DOHH2 (cell line): ENCODE measurements at regions not wholly inside any gene's neighbourhood (a gene's known extent, or its start where the extent isn't known, plus 50 kb on each side); places are given as distances from the start of the nearest gene placed in this dataset.

Experiments
- H3F3A ChIP-seq: fragments of 200-600 bp; sonication (generic), shearing (Covaris generic); 2 replicates; pipeline ENCODE4 v1.6.0; 2016; ENCODE audit warnings: antibody characterized with exemption, mild to moderate bottlenecking; ENCODE audit not compliant: control insufficient read depth, insufficient read depth
- H3K27ac ChIP-seq: fragments of 200-600 bp; sonication (generic); 2 replicates; pipeline ENCODE4 v1.5.1; 2014; ENCODE audit warnings: low read depth, mild to moderate bottlenecking, low read length, moderate library complexity
- H3K27me3 ChIP-seq: fragments of 200-600 bp; sonication (generic); 2 replicates; pipeline ENCODE4 v1.6.1; 2014; ENCODE audit warnings: mild to moderate bottlenecking, low read length, mixed read lengths; ENCODE audit not compliant: control insufficient read depth
- H3K36me3 ChIP-seq: fragments of 200-600 bp; sonication (generic); 2 replicates; pipeline ENCODE4 v1.6.1; 2014; ENCODE audit warnings: mild to moderate bottlenecking, low read length, moderate library complexity, mixed read lengths; ENCODE audit not compliant: control insufficient read depth
- H3K4me1 ChIP-seq: fragments of 200-600 bp; sonication (generic); 2 replicates; pipeline ENCODE4 v1.6.1; 2014; ENCODE audit warnings: mild to moderate bottlenecking, low read length, mixed read lengths; ENCODE audit not compliant: control insufficient read depth
- H3K4me2 ChIP-seq: fragments of 200-600 bp; sonication (generic); 2 replicates; pipeline ENCODE4 v1.6.0; 2014; ENCODE audit warnings: mild to moderate bottlenecking, low read length, moderate library complexity
- H3K4me3 ChIP-seq: fragments of 200-600 bp; sonication (generic); 2 replicates; pipeline ENCODE4 v1.5.1; 2014; ENCODE audit warnings: mild to moderate bottlenecking, low read length, mixed read lengths
- H3K79me2 ChIP-seq: fragments of 200-600 bp; sonication (generic); 2 replicates; pipeline ENCODE4 v1.6.1; 2014; ENCODE audit warnings: mild to moderate bottlenecking, low read length, mixed read lengths; ENCODE audit not compliant: control insufficient read depth
- H3K9me2 ChIP-seq: fragments of 200-600 bp; sonication (generic); replicated peaks from 2 replicates; pipeline ENCODE4 v1.6.1; 2014; ENCODE audit warnings: mild to moderate bottlenecking, low read length, mixed read lengths; ENCODE audit not compliant: control insufficient read depth
- H3K9me3 ChIP-seq: fragments of 200-600 bp; sonication (generic); 2 replicates; pipeline ENCODE4 v1.6.1; 2014; ENCODE audit warnings: antibody characterized with exemption, low read length, mixed read lengths; ENCODE audit not compliant: control insufficient read depth, insufficient read depth
- H4K20me1 ChIP-seq: fragments of 200-600 bp; sonication (generic); 2 replicates; pipeline ENCODE4 v1.6.0; 2014; ENCODE audit warnings: low read depth, mild to moderate bottlenecking, antibody characterized with exemption, low read length, moderate library complexity; ENCODE audit not compliant: control insufficient read depth, insufficient read depth
- EZH2phosphoT487 ChIP-seq: fragments of 200-600 bp; sonication (generic); IDR thresholded peaks from 2 replicates; pipeline ENCODE4 v1.6.1; 2017; ENCODE audit warnings: borderline replicate concordance, mild to moderate bottlenecking, antibody characterized with exemption, low read length, moderate library complexity, mixed read lengths
- TF ChIP-seq, protein P1 (sequence below): fragments of 200-600 bp; sonication (generic); IDR thresholded peaks from one replicate; pipeline ENCODE4 v1.5.1; 2014; ENCODE audit warnings: antibody characterized with exemption, mild to moderate bottlenecking, low read depth, low read length; ENCODE audit not compliant: poor library complexity, severe bottlenecking

DNA sequence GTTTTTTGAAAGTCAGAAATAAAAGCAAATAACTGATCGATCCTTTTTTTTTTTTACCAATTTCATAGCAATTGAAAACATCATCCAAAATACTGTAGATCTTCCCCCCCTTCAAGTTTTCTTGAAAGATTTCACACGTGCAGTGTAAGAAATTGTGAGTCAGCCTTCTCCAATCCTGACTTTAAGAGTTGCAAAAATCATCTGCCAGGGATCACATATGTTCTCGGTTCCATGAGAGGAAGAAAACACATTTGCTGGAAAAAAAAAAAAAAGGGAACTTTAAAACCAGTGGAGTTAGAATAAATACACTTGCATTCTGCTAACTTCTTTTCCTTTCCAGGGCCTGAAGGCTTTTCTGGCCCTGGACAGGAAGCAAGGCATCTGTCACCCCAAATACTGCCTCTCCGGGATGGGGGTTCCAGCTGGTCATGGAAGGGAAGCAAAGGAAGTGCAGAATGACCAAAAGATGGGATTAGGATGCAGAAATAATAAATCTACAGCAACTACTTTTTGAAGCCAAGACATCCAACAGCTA is 198.4 kb upstream of the KIAA1217 start:
- Histone ChIP-seq H3K79me2 (no peaks in the 10 kb centered on the region), H3K4me1 (no peaks in the 10 kb centered on the region), H3K36me3 (no peaks in the 10 kb centered on the region), H3K9me2 (no peaks in the 10 kb centered on the region), H4K20me1 (no peaks in the 10 kb centered on the region), H3K9me3 (no peaks in the 10 kb centered on the region), H3F3A (no peaks in the 10 kb centered on the region), H3K4me2 (no peak overlapping the region), H3K27me3 (no peaks in the 10 kb centered on the region; the same call in 1 of the 2 replicates), H3K27ac (no peak overlapping the region), H3K4me3 (no peak overlapping the region)
- TF ChIP-seq, protein P1, sequence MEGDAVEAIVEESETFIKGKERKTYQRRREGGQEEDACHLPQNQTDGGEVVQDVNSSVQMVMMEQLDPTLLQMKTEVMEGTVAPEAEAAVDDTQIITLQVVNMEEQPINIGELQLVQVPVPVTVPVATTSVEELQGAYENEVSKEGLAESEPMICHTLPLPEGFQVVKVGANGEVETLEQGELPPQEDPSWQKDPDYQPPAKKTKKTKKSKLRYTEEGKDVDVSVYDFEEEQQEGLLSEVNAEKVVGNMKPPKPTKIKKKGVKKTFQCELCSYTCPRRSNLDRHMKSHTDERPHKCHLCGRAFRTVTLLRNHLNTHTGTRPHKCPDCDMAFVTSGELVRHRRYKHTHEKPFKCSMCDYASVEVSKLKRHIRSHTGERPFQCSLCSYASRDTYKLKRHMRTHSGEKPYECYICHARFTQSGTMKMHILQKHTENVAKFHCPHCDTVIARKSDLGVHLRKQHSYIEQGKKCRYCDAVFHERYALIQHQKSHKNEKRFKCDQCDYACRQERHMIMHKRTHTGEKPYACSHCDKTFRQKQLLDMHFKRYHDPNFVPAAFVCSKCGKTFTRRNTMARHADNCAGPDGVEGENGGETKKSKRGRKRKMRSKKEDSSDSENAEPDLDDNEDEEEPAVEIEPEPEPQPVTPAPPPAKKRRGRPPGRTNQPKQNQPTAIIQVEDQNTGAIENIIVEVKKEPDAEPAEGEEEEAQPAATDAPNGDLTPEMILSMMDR = no peak
- TF ChIP-seq EZH2phosphoT487 = no peak

DNA sequence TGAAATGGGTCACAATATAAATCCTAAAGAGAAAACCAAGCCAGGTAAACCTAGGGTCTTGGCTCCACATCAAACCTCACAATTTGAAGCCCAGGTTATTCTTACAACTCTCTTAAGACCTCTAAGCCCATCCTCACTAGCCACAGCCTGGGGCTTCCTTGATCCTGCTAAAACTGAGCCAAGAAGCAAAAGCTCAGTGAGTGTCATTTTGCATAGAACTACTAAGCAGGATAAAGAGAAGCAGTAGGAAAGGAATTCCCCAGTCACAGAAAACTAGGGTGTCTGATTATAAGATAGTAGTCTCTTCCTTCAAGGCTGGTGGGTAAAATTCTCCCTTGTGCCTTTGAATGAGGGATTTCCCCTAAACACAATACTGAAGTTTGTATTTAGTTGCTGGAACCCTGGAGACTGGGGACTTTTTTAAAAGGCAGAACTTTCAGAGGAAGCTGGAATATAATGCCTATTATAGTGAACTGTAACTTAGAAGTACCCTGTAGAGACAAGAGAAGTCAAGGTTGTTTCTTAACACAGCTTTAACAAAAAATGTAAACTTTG is 196.6 kb upstream of the KIAA1217 start:
- Histone ChIP-seq H4K20me1 (no peaks in the 10 kb centered on the region), H3K4me3 (no peak overlapping the region), H3K79me2 (no peaks in the 10 kb centered on the region), H3K4me2 (no peak overlapping the region), H3K4me1 (no peaks in the 10 kb centered on the region), H3K9me2 (no peaks in the 10 kb centered on the region), H3F3A (no peaks in the 10 kb centered on the region), H3K27ac (no peak overlapping the region), H3K27me3 (no peaks in the 10 kb centered on the region; the same call in 1 of the 2 replicates), H3K9me3 (no peaks in the 10 kb centered on the region), H3K36me3 (no peaks in the 10 kb centered on the region)
- TF ChIP-seq EZH2phosphoT487 = no peak
- TF ChIP-seq, protein P1 = no peak

DNA sequence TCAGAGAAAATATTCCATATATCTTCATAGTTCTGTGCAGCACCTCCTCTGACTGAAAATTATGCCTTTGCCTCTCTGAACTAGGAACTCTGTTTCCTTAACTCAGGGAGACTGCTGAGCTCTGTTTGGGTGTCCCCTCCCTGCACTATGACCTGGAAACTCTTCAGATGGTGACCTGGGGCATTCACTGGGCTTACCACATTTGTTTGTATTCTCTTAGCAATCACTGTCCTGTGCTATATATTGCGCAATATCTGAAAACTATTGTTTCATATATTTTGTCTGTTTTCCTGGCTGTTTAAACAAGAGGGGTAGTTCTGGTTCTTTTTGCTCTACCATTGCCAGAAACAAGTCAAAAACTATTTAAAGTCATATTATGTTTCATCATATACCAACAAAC is 181.8 kb upstream of the KIAA1217 start:
- no peaks in the 10 kb centered on the region for H3K79me2 ChIP-seq
- TF ChIP-seq, protein P1 = no peak
- no peak for TF ChIP-seq EZH2phosphoT487
- H3K27me3 ChIP-seq = no peaks in the 10 kb centered on the region; the same call in none of the 2 replicates
- H3K36me3 ChIP-seq = no peaks in the 10 kb centered on the region
- no peaks in the 10 kb centered on the region for H3F3A ChIP-seq
- no peak overlapping the region for H3K4me3 ChIP-seq
- no peaks in the 10 kb centered on the region for H3K9me2 ChIP-seq
- H4K20me1 ChIP-seq = no peaks in the 10 kb centered on the region
- no peak overlapping the region for H3K4me2 ChIP-seq
- H3K4me1 ChIP-seq = no peaks in the 10 kb centered on the region
- H3K9me3 ChIP-seq = no peaks in the 10 kb centered on the region
- H3K27ac ChIP-seq = no peak overlapping the region
